ENCODE measurements at regions not wholly inside any gene's neighbourhood (a gene's known extent, or its start where the extent isn't known, plus 50 kb on each side); places are given as distances from the start of the nearest gene placed in this dataset.
A peak's percentile ranks its signal among the peaks of the same experiment; 100 is the strongest.

GRCh38 chr11:92401520-92401919, 176.9 kb downstream of the FAT3 start:
- H3K4me1 ChIP-seq = peaks cover 29% of the 10 kb centered on the region
- no peaks in the 10 kb centered on the region for H3K36me3 ChIP-seq
- peak; percentile 63 for DNase-seq (ENCODE audit: low spot score)
- peaks cover 14% of the 10 kb centered on the region for H3F3A ChIP-seq (ENCODE audit: low read depth)
- H4K20me1 ChIP-seq (ENCODE audit: low read depth) = no peaks in the 10 kb centered on the region
- no peaks in the 10 kb centered on the region for H3K27me3 ChIP-seq
- H3K9me3 ChIP-seq (ENCODE audit: low read depth) = no peaks in the 10 kb centered on the region
- peaks cover 13% of the 10 kb centered on the region for H3K36me3 Mint-ChIP-seq
- H3K4me3 ChIP-seq = peak overlapping the region; percentile 9
- peak overlapping the region; percentile 70 for H3K4me2 ChIP-seq
- H3K9me3 Mint-ChIP-seq = peaks cover 6% of the 10 kb centered on the region
- H2AFZ ChIP-seq (replicated peaks) = no peak overlapping the region
- H3K27ac ChIP-seq = peak overlapping the region; percentile 94
- no peaks in the 10 kb centered on the region for H3K4me1 Mint-ChIP-seq
- H3K27ac Mint-ChIP-seq = no peak overlapping the region
- H3K27me3 Mint-ChIP-seq (ENCODE audit: insufficient read depth, low read depth) = peaks cover 2% of the 10 kb centered on the region
- H3K9ac ChIP-seq = no peak overlapping the region
- no peaks in the 10 kb centered on the region for H3K79me2 ChIP-seq (ENCODE audit: low read depth)
- TF ChIP-seq EZH2 (IDR thresholded peaks at IDR 0.05) (no peak), EZH2phosphoT487 (IDR thresholded peaks at IDR 0.05) (no peak), CTCF (IDR thresholded peaks at IDR 0.05) (no peak)
- H3K4me3 Mint-ChIP-seq = no peak overlapping the region

GRCh38 chr11:92406472-92406871, 181.9 kb downstream of the FAT3 start:
- peaks cover 11% of the 10 kb centered on the region for H3K36me3 Mint-ChIP-seq
- H3K27me3 Mint-ChIP-seq (ENCODE audit: insufficient read depth, low read depth) = no peaks in the 10 kb centered on the region
- H3K27ac ChIP-seq = no peak overlapping the region
- no peak for DNase-seq (ENCODE audit: low spot score)
- no peaks in the 10 kb centered on the region for H3K36me3 ChIP-seq
- no peaks in the 10 kb centered on the region for H3K9me3 ChIP-seq (ENCODE audit: low read depth)
- no peaks in the 10 kb centered on the region for H3K27me3 ChIP-seq
- peaks cover 6% of the 10 kb centered on the region for H3K9me3 Mint-ChIP-seq
- peaks cover 28% of the 10 kb centered on the region for H3K4me1 Mint-ChIP-seq
- H3K4me2 ChIP-seq = no peak overlapping the region
- H4K20me1 ChIP-seq (ENCODE audit: low read depth) = no peaks in the 10 kb centered on the region
- H3F3A ChIP-seq (ENCODE audit: low read depth) = peaks cover 4% of the 10 kb centered on the region
- H3K4me3 Mint-ChIP-seq = no peak overlapping the region
- peaks cover 19% of the 10 kb centered on the region for H3K4me1 ChIP-seq
- no peak overlapping the region for H3K9ac ChIP-seq
- TF ChIP-seq CTCF (IDR thresholded peaks at IDR 0.05) = no peak
- no peak for TF ChIP-seq EZH2phosphoT487 (IDR thresholded peaks at IDR 0.05)
- no peak for TF ChIP-seq EZH2 (IDR thresholded peaks at IDR 0.05)
- no peaks in the 10 kb centered on the region for H3K79me2 ChIP-seq (ENCODE audit: low read depth)
- no peak overlapping the region for H2AFZ ChIP-seq (replicated peaks)
- H3K27ac Mint-ChIP-seq = no peak overlapping the region
- no peak overlapping the region for H3K4me3 ChIP-seq

GRCh38 chr11:92409355-92409754, 184.7 kb downstream of the FAT3 start:
- H3K27ac ChIP-seq = no peak overlapping the region
- H3K4me1 ChIP-seq = peaks cover 15% of the 10 kb centered on the region
- no peaks in the 10 kb centered on the region for H3F3A ChIP-seq (ENCODE audit: low read depth)
- H3K4me1 Mint-ChIP-seq = peaks cover 30% of the 10 kb centered on the region
- no peak overlapping the region for H3K4me3 ChIP-seq
- no peak overlapping the region for H3K27ac Mint-ChIP-seq
- no peaks in the 10 kb centered on the region for H3K36me3 ChIP-seq
- peaks cover 5% of the 10 kb centered on the region for H3K9me3 Mint-ChIP-seq
- no peak overlapping the region for H3K4me3 Mint-ChIP-seq
- no peaks in the 10 kb centered on the region for H4K20me1 ChIP-seq (ENCODE audit: low read depth)
- H3K27me3 ChIP-seq = no peaks in the 10 kb centered on the region
- no peak overlapping the region for H3K9ac ChIP-seq
- H3K4me2 ChIP-seq = no peak overlapping the region
- TF ChIP-seq EZH2 (IDR thresholded peaks at IDR 0.05) (no peak), EZH2phosphoT487 (IDR thresholded peaks at IDR 0.05) (no peak), CTCF (IDR thresholded peaks at IDR 0.05) (no peak)
- no peak overlapping the region for H2AFZ ChIP-seq (replicated peaks)
- H3K27me3 Mint-ChIP-seq (ENCODE audit: insufficient read depth, low read depth) = no peaks in the 10 kb centered on the region
- no peaks in the 10 kb centered on the region for H3K9me3 ChIP-seq (ENCODE audit: low read depth)
- DNase-seq (ENCODE audit: low spot score) = no peak
- H3K79me2 ChIP-seq (ENCODE audit: low read depth) = no peaks in the 10 kb centered on the region
- peaks cover 6% of the 10 kb centered on the region for H3K36me3 Mint-ChIP-seq
